ENCODE measurements at regions not wholly inside any gene's neighbourhood (a gene's known extent, or its start where the extent isn't known, plus 50 kb on each side); places are given as distances from the start of the nearest gene placed in this dataset.

GRCh38 chr2:147041121-147041494 is 803.7 kb upstream of the ACVR2A start:
- H3K9me3 Mint-ChIP-seq (ENCODE audit: unreplicated experiment): no peaks in the 10 kb centered on the region
- H3K4me3 Mint-ChIP-seq (ENCODE audit: unreplicated experiment): no peak overlapping the region
- no peaks in the 10 kb centered on the region for H3K4me1 Mint-ChIP-seq (ENCODE audit: unreplicated experiment)
- no peak for DNase-seq (ENCODE audit: extremely low spot score, unreplicated experiment)
- no peak overlapping the region for H3K27ac Mint-ChIP-seq (ENCODE audit: unreplicated experiment)
- peaks cover 7% of the 10 kb centered on the region for H3K27me3 Mint-ChIP-seq (ENCODE audit: unreplicated experiment)
- H3K36me3 Mint-ChIP-seq (ENCODE audit: unreplicated experiment): no peaks in the 10 kb centered on the region
- TF ChIP-seq, protein P1, sequence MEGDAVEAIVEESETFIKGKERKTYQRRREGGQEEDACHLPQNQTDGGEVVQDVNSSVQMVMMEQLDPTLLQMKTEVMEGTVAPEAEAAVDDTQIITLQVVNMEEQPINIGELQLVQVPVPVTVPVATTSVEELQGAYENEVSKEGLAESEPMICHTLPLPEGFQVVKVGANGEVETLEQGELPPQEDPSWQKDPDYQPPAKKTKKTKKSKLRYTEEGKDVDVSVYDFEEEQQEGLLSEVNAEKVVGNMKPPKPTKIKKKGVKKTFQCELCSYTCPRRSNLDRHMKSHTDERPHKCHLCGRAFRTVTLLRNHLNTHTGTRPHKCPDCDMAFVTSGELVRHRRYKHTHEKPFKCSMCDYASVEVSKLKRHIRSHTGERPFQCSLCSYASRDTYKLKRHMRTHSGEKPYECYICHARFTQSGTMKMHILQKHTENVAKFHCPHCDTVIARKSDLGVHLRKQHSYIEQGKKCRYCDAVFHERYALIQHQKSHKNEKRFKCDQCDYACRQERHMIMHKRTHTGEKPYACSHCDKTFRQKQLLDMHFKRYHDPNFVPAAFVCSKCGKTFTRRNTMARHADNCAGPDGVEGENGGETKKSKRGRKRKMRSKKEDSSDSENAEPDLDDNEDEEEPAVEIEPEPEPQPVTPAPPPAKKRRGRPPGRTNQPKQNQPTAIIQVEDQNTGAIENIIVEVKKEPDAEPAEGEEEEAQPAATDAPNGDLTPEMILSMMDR (IDR thresholded peaks at IDR 0.05): no peak

DNA sequence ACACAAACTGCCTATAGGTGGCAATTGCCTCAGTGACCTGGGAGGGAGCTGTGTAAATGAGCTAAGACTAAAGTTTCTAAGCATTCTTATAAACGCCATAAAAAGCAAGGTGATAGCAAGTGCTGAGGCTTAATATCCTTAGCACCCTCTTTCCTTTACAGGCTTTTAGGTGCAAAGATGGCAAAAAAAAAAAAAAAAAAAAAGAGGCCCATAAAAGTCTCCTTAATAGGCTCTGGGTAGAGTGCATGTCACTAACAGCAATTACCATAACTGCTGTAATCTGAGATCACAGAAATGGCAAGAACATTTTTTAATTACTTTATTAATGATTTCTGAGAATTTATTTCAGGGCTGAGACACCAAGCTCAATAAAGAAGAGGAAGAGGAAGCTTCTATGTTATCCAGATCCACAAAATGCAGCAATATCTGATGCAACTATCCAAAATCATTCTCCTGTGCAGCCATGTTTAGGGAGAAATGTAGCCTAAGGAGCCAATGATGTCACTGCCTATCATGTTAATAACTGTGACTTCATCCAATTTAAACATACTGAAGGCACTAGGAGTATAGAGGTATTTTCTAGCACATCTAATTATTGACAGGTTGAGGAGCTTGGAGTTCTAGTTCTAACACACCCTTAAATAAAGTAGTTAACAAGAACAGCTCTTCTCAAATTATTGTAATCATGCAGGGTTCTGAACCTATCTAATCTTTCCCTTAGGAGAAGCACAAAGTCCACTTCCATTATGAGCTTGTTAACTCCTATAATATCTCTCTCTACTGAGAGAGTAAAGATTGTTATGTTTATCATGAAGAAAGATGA is 804.3 kb upstream of the ACVR2A start:
- Mint-ChIP-seq H3K27me3 (ENCODE audit: unreplicated experiment) (peaks cover 7% of the 10 kb centered on the region), H3K36me3 (ENCODE audit: unreplicated experiment) (no peaks in the 10 kb centered on the region), H3K4me1 (ENCODE audit: unreplicated experiment) (no peaks in the 10 kb centered on the region), H3K4me3 (ENCODE audit: unreplicated experiment) (no peak overlapping the region), H3K9me3 (ENCODE audit: unreplicated experiment) (no peaks in the 10 kb centered on the region), H3K27ac (ENCODE audit: unreplicated experiment) (no peak overlapping the region)
- DNase-seq (ENCODE audit: extremely low spot score, unreplicated experiment): no peak
- TF ChIP-seq, protein P1 (IDR thresholded peaks at IDR 0.05): no peak

DNA sequence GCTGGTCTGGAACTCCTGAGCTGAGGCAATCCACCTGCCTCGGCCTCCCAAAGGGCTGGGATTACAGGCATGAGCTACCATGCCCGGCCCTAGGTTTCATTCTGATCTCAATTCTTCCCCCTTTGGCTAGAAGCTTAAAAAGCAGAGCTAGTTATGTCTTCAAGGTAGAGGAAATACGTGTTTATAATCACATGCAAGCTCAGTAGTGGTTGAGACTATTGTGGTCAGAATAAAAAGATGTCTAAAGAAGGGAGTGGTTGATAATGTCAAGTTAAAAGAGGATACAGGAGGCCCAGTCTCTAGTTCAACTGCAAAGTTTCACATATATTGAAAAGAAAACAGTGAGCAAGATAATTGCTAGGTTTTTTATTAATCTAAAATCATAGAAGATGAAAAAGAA is 807.8 kb upstream of the ACVR2A start:
- Mint-ChIP-seq H3K36me3 (ENCODE audit: unreplicated experiment) (no peaks in the 10 kb centered on the region), H3K4me1 (ENCODE audit: unreplicated experiment) (no peaks in the 10 kb centered on the region), H3K9me3 (ENCODE audit: unreplicated experiment) (no peaks in the 10 kb centered on the region), H3K4me3 (ENCODE audit: unreplicated experiment) (no peak overlapping the region), H3K27me3 (ENCODE audit: unreplicated experiment) (peaks cover 7% of the 10 kb centered on the region), H3K27ac (ENCODE audit: unreplicated experiment) (no peak overlapping the region)
- DNase-seq (ENCODE audit: extremely low spot score, unreplicated experiment): no peak
- TF ChIP-seq, protein P1 (IDR thresholded peaks at IDR 0.05): no peak

- DNase-seq (ENCODE audit: extremely low spot score, unreplicated experiment): no peak
- H3K27ac Mint-ChIP-seq (ENCODE audit: unreplicated experiment): no peak overlapping the region
- TF ChIP-seq, protein P1 (IDR thresholded peaks at IDR 0.05): no peak
- H3K9me3 Mint-ChIP-seq (ENCODE audit: unreplicated experiment): no peaks in the 10 kb centered on the region
- H3K36me3 Mint-ChIP-seq (ENCODE audit: unreplicated experiment): no peaks in the 10 kb centered on the region
- H3K4me1 Mint-ChIP-seq (ENCODE audit: unreplicated experiment): peaks cover 5% of the 10 kb centered on the region
- H3K4me3 Mint-ChIP-seq (ENCODE audit: unreplicated experiment): no peak overlapping the region
- H3K27me3 Mint-ChIP-seq (ENCODE audit: unreplicated experiment): no peaks in the 10 kb centered on the region
Observed at GRCh38 chr2:147033044-147033443, 811.8 kb upstream of the ACVR2A start.

- Mint-ChIP-seq H3K9me3 (ENCODE audit: unreplicated experiment) (no peaks in the 10 kb centered on the region), H3K4me1 (ENCODE audit: unreplicated experiment) (peaks cover 5% of the 10 kb centered on the region)
- TF ChIP-seq, protein P1 (IDR thresholded peaks at IDR 0.05): no peak
Observed at GRCh38 chr2:147031897-147032296, 812.9 kb upstream of the ACVR2A start.

More at GRCh38 chr2:147031897-147032296, 812.9 kb upstream of the ACVR2A start:
- Mint-ChIP-seq H3K4me3 (ENCODE audit: unreplicated experiment) (no peak overlapping the region), H3K27ac (ENCODE audit: unreplicated experiment) (no peak overlapping the region), H3K27me3 (ENCODE audit: unreplicated experiment) (no peaks in the 10 kb centered on the region), H3K36me3 (ENCODE audit: unreplicated experiment) (no peaks in the 10 kb centered on the region)
- DNase-seq (ENCODE audit: extremely low spot score, unreplicated experiment): no peak

Data from osteocyte (in vitro differentiated cells).